ENCODE measurements at regions not wholly inside any gene's neighbourhood (a gene's known extent, or its start where the extent isn't known, plus 50 kb on each side); places are given as distances from the start of the nearest gene placed in this dataset.

DNA sequence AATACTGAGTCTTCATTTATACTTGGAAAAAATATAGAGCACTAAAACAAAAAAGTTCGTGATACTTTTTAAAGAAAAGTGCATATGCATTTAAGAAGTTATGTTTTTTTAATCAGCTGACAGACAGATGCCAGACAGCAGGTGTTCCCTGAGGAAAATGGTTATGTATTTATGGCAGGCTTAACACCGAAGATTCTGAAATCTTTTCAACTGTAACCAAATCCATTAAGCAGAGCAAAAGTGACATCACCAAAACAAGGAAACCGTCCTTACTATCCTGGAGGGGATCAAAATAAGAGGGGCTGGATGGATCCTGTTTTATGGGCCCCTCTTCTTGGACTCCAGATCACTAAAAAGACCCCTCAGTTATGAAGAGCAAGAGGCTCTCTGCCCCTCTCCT is 404.9 kb upstream of the ADAMTS16 start:
- TF ChIP-seq CTCF (IDR thresholded peaks at IDR 0.05; ENCODE audit: low read length) = no peak
- TF ChIP-seq EZH2 (optimal IDR thresholded peaks at IDR 0.05; ENCODE audit: low read depth, low read length) = no peak
- no peak for TF ChIP-seq EZH2phosphoT487 (IDR thresholded peaks at IDR 0.05; ENCODE audit: low read length)

All from MM.1S (cell line).